HG03565 (cell line): ENCODE measurements at regions not wholly inside any gene's neighbourhood (a gene's known extent, or its start where the extent isn't known, plus 50 kb on each side); places are given as distances from the start of the nearest gene placed in this dataset.

Source experiments
- ATAC-seq: cut with Tn5 transposase; IDR thresholded peaks from one replicate; pipeline ENCODE4 v1.9.1; 2021; ENCODE audit warnings: mild to moderate bottlenecking, moderate library complexity; ENCODE audit not compliant: unreplicated experiment

DNA sequence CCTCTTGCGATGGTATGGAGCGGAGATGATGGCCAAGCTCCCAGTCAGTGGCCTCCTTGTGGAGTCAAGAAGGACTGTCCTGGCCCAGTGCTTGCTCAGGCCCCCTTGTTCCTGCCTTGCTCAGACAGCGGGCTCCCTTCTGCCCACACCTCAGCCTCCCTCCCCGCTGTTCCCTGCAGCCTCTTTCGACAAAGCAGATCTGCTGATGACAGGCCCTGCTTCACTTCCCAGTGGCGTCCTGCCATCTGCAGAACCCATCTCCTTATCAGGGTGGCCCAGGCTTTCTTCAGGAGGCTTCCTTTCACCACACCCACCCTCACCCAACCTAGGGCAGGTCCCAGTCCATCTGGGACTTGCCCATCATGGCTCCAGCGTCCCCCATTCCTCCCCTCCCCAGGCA, 80.0 kb downstream of the CLDN34 start:
- no peak for ATAC-seq

DNA sequence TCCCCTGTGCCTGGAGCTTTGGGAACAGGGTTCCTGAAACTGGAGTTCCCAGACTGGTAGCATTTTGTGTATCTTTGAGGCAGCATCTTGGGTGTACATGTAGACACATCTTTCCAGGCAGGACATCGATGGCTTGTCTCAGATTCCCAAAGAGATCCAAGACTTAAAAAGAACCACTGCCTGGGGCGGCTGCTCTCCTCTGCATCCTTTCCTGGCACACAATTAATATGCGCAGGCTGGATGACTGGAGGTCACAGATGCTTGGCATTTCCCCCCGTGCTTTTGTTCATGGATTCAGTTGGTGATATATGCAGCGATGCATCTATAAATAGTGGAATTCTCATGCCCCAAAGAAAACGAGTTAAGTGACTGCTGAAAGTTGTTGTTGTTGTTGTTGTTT, 80.5 kb downstream of the CLDN34 start:
- no peak for ATAC-seq

DNA sequence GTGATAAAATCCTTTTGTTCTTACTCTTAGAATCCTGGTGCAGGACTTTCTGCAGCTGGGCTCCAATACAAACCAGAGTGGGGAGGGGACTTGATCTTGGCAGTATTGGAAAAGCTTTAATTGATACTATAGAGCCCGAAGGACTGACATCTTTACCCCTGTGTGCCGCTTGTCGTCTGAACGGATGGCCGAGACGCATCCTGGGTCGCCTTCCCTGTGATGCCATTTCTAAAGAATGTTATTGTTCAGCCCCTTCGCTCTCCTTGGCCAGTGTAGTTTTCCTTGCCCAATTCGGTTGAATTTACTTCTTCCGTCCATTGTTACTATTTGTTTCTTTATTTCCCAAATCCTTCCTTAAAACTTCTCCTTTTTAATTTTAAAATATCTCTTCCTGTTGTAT, 80.9 kb downstream of the CLDN34 start:
- no peak for ATAC-seq

DNA sequence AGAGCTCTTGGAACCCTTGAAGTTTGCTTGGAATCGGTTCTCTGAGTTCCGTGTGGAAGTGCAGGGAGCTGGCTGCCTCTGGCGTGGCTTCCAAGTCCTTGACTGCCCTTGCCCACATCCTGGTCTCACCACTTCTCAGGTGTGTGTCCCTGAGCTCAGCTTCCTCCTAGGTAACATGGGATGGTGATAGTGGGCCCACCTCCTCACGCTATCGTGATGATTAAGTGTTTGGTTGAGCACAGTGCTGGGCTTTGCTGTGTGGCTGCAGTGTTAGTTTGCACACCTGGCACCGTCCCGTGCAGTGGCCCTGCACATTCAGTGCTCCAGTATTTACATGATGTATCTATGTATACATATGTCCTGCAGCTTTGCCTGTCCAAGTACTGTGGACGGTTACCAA, 81.5 kb downstream of the CLDN34 start:
- no peak for ATAC-seq

DNA sequence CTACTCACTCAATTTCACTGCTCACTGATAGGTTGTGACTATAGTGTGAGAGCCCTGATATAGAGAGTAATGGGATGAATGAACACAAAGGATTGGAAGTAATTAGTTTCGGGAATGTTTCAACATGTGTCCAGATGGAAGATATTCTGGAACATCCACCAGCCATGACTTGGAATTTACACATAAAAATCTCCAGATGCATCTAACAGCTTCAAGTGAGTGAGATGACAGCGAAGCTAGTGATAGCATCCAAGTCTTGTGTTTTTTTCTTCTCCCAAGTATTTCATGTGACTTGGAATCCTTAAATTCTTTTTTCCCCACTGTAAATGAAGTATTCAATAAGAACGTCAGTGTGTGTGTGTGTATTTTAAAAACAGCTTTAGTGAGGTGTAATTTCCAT, 82.1 kb downstream of the CLDN34 start:
- ATAC-seq, result no peak

DNA sequence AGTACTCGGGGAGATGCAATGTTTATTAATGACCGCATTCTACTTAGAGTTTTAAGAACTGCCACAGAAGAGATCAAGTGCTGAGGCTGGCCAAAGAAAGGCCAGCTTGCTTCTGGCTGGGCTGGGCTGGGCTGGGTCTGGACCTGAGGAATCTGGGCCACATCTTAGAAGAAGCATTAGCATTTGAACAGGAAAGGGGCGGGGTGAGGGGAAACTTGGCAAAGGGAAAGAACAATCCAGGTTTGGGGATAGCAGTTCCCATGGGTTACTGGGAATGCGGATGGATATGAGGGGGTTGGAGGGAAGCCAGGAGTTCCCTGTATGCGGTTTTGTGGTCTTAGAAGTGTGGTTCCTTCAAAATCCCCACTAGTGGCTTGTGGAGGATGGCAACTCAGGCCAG, 83.3 kb downstream of the CLDN34 start:
- ATAC-seq, result no peak

DNA sequence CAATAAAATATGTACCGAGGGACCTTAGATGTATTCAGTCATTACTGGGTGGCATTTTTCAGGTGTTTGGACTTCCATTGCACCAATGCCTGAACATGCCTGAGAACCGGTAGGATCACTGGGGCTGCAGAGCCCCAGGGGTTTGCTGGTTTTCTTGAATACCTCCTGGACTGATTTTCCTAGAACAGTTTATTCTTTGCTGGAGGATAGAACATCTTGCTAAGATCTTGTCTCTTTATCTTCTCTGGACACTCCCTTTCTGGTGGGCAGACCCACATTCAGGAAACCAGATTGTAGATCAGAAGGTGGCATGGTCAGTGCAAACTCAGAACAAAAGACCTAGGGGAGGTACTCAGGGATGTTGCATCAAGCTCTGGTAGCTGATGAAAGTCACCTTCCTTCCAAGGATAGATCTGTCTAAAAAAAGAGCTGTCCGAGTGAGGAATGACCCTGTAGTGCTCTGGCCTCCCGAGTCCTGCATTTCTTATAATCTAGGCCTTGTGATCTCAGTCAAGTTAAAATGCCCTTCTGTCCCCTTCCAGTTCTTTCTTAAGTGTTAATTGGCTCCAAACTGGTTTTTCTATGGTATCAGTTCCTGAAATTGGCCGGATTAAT, 84.8 kb downstream of the CLDN34 start:
- no peak for ATAC-seq

DNA sequence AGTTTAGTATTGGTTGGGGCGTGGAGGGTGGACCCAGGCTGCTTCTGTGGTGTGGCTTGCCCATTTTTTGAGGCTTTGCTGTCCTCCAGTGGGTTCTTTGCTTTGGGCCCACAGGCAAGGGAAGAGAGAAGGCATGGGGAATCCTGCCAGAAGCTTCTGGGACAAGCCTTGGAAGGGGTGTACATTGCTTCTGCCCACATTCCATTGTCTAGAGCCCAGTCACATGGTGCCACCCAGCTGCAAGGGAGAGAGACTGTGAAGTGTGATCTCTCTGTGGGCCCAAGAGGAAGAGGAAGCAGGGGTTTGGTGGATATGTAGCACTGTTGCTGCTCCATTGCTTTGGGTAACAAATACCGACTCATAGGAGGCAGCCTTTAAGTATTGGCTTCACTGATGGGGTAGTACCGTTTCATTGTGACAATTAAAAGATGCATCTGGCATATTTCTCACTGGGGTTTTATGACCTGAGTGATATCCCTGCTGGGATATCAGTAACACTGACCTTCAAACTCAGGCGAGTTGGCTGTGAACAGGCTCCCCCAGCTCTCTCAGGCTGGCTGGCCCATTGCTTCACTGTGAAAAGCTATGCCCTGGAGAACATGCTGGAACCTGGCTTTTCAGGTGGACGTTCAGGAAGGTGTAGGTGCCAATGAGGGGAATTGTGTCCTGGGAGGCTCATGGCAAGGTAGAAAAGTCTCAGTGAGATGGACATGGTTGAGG, 85.9 kb downstream of the CLDN34 start:
- ATAC-seq, result no peak

DNA sequence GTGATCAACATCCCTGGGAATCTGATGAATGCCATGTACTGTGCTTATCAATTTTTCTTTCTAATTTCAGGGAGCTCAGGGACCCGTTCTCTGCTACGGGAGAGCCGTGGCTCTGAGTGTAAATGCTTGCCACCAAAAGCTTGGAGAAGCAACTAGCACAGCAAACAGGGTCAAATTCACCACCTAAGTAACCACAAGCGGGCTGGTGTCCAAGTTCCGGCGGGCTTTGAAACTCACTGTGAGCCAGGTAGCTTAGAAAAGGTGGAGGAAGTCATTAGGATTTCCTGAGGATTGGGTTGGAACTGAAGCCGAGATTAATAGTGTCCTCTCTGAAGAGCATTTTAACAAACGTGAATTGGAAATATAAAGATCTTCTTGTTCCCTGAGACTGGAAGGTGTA, 87.2 kb downstream of the CLDN34 start:
- no peak for ATAC-seq

DNA sequence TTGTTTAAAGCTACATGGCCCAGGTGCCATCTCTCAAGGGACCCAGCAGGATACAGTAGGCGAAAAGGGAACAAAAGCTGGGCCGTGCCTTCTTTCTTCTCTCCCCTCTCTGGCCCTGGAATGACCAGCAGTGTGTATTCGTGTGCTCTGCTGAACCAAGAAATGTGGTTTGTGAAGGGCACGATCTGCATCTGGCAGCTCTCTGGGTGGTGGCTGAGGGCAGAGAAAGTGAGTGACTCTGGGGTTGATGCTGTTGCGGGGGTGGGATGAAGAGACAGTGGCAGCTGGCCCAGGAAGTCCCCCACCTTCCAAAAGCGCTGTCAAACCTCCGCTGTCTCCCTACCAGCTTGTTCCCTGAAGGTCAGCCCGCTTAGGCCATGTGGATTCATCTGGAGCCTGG, 88.3 kb downstream of the CLDN34 start:
- no peak for ATAC-seq

DNA sequence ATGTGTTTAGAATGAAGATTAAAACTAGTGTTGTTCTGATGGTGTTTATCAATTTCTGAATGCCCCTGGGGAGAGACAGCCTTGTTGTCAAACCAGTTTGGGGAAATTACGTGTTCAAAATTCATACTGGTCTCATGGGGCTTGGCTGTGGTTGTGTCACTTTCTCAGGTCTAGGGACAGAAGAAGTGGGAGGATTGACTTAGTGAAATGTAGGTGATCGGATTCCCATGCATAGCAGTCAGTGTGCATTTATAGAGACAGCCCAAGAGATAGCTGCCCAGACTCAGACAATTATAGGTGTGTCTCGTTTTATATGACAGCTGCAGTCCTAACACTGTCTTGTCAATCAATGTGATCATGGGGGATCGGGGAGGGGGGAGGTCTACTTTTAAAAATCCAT, 94.4 kb upstream of the CLCN4 start:
- peak; percentile 65 for ATAC-seq

DNA sequence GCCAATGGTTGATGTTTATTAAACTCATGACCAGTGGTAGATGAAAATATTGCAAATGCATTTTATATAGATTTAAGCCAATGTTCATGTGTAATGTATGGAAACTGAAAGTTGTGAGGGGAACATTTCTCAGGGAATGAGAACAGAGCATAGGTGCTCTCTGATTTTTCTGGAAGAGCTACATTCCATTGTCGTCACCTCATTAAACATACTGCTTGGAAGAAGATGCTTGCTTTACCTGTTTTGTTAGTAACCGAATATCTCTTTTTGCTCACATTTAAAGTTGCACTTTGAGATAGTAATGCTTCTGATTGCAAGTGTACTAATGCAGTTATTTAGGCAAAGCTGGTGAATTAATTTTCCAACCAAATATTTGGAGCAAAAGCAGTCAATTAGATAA, 93.8 kb upstream of the CLCN4 start:
- no peak for ATAC-seq

DNA sequence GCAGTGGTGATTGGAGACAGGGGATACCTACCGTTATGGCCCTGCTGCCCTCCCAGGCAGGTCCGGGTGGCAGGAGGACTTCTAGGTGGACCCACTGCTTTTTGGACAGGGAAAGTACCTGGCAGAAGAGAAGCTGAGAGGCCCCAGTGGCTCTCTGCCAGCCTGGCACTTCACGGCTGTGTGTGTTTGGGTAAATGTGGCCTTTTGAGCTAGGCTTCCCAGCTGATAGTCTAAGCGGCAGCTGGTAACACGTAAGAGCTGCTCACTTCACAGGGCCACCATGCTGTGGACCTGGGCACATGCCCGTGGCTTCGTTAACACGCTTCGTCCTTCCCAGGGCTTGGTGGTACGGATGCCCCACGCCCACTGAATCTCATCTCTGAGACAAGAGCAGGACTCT, 92.0 kb upstream of the CLCN4 start:
- ATAC-seq, result no peak

DNA sequence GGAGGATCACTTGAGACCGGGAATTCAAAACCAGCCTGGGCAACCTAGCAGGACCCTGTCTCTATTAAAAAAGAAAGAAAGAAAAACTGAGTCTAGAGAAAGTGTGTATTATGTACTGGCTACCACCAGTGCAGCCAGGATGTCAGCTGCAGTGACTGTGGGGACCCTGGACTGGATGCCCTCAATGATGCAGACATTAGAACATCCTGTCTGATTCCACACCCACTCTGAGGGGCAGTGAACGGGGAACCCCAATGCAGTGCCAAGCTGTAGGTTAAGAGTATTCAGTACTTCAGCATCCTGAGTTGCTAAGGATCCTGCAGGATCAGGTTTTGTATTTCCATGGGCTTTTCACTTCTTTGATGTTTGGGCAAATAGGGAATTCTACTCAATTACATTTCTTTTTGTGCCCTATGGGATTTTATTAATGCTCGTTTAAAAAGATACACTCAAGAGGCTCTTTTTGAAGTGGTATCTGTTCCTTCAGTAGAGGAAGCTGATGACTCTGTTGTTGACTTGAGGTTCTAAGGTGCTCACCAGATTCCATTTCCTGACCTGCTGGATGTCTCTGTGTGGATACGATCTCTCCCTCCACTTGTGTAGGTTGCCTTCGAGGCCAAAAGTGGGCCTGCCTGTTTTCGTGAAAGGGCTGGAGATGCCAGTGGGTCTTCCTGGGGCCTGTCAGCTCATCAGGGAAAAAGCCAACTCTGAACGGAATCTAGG, 85.9 kb upstream of the CLCN4 start:
- no peak for ATAC-seq

DNA sequence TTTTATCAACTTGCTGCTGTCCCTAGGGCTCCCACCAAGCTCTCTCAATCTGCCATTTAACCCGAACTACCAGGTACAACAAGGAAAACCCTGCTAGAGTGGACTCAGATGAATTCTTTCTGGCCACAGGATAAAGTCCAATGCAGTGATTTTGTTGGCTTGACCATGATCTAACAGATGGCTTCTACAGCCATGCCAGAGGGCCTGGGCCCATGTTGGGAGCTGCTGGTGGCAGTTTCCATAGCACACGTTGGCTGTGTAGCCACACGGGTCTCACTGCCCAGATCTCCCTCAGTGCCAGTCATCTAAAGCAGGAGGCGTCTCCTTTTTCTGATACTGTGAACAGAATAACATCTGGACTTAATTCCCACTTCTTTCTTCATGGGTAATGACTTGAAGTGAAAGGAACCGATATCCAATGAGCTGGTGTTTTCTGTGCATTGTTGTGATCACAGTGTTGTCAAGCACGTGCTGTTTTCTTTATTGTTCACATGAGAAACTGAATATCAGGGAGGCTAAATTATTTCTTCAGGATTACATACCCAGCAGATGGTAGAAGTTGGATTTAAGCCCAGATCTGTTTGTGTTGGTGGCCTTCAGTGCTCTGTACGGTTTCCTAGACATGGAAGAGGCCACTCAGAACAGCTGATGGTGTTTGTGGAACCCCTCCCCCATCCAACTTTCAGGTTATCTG, 85.2 kb upstream of the CLCN4 start:
- ATAC-seq, result no peak

DNA sequence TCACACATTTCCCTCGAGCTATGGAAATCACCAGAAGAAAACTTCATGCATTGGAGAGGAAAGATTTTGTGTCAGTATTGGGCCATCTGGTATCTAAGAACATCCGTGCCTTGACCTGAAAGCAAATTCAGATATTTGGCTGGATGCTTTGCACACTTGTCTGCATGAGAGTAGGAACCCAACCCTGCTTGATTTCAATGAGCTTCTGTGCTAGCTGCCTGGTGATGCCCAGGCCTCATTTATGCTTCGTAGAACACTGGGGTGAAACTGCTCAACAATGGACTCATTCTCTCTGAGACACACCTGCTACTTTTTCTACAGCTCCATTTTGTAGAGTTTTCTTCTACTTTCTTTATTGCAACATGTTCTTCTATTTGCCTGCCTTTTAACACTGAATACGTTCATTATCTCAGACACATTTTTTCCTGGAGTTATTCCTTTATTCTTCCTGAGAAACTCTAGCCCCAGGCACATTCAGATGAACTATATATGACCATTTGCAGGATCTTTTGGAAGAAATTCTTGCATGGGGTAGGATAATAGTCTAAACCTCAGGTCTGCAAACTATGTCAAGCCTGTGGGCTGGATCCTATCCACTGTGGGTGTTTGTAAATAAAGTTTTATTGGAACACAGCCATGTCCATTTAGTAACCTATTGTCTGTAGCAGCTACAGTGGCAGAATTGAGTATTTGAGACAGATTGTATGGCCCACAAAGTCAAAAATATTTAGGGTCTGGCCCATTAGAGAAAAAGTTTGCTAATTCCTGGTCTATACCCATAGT, 83.8 kb upstream of the CLCN4 start:
- no peak for ATAC-seq

DNA sequence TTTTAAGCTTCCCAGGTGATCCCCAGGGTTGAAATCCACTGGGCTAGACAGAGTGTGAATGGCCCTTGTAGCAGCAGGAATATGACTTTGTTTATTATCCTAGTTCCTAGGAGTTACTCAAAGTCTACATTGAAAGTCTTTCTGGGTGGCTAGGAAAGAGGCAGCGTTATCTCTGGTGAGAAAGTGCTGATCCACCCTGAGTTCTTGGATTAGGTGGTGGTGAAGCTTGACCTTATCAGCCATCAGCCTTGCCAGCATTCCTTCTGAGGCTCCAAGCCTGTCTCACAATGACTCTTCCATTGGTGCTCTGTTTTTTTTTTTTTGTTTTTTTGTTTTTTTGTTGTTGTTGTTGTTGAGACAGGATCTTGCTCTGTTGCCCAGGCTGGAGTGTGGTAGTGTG, 83.1 kb upstream of the CLCN4 start:
- ATAC-seq, result no peak

DNA sequence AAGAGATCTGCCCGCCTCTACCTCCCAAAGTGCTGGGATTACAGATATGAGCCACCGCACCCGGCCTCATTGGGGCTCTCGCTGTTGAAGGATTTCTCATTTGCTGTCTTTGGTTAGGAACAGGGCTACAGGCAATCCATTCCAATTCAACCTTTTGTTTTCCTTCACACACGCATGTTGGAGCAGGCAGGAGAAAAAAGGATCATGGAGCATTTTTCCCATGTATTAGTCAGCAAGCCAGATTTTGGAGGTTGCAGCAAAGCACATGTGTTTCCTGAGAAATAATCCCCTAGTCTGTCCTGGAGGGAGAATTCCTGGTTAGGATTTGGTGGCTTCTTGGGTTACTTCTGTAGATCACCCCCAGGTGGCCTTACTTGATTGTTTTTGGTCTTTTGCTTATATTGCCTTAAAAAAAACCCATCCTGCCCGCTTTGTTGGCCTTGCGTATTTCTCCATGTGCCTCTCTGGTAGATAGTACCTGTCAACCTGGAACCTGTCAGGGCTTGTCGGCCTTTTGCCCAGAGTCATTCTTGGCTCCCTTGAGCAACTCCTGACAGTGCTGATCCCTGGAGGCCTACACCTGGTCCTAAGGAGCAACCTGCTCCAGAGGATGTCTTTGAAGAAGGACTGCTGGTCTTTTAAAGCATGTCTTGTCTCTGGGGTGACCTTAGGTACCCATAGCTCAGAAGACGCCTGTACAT, 82.4 kb upstream of the CLCN4 start:
- ATAC-seq, result no peak

DNA sequence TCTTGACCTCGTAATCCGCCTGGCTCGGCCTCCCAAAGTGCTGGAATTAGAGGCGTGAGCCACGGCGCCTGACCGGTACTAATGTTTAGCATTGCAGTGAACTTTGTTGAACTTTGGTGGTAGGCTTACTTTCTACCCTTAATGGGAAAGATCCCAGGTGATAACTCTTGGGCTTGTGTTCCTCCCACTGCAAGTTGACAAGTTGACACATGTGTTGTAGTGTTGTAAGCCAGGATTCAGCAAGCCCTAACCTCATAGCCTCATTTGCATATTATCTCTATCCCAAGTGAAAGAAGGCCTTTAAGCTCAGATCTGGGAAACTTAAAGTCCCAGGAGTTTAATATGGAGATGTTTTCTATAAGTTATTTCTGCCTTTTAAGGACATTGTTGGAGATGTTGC, 80.0 kb upstream of the CLCN4 start:
- no peak for ATAC-seq

DNA sequence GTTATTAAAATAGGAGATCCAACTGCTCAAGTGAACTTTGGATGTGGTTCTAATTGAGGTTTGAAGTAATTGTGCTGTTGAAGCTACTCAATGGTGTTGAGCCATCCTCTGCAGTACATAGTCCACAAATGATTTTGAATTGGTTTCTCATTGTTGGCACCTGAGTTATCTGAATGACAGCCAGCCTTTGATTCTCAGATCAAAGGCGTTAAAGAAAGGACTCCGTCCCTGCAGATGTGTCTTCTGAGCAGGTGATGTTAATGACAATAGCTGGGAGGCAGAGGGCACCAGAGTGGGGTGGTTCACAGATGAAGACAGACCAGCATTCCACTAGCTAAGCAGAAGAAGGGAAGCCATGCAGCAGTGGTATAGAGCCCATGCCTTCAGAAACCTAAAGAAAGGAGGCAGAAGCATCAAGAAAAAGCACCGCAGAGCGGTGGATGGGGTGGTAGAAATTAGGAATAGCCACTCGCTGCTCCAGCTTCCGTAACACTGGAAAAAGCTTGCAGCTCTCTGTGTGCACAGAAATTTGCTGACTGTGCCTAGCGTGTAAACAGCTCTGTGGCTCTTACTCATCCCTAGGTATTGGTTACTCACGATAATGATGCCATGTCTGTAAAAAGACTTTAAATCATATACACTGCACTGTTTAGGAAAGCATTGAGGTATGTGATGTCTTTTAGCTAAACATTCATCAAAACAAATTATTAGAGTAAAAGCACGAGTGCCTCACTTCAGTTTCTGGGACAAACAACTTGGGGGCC, 79.2 kb upstream of the CLCN4 start:
- ATAC-seq, result no peak
